Stimulated activated CD4-positive, alpha-beta T cell treated with anti-CD3 and anti-CD28 coated beads, Interleukin-2, amount 100 ng/mL, for 48 hours (primary cell): ENCODE measurements at regions not wholly inside any gene's neighbourhood (a gene's known extent, or its start where the extent isn't known, plus 50 kb on each side); places are given as distances from the start of the nearest gene placed in this dataset.

Experiments used
- DNase-seq, 2 donors: peaks; one replicate each; pipeline ENCODE4 v3.0.0-alpha.2; 2020

- no peak for DNase-seq
Observed at GRCh38 chr20:60132162-60132826, 174.1 kb downstream of the CDH26 start.

DNA sequence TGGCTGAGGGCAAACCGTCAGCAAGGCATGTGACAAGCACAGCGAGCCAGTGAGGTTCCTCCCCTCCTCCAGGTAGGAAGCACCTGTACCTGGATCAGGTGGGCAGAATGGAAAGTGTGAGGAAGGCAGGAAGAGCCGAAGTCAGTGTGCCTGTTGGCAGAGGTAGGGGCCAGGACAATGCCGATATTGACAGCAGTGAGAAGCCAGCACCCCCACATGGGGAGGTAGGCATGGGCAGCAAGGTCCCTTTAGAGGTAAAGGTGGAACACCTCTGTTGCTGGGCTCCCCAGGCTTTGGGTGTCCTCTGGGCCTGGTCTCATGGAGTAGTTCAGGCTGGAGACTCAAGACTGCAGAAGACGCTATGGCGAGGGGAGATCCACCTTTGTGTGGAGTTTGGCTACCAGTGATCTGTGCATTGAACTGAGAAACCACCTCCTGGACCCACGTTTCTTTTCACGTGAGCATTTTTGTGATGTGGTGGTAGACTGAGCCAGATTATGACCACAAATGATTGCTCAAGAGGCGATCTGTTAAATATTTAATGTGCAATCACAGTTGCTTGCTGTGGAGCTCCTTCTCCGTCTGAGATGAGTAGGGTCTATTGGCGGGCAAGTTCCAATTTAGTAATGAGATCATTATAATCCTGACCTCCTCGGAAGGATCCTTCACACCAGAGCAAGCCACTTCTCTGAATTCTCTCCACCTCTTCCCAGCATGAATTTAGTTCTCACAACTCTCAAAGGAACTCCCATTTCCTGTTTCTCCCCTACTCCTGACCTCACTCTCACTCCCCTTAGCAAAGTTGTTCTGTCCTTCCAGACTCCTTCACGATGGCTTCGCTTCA, 174.8 kb downstream of the CDH26 start:
- no peak for DNase-seq

DNA sequence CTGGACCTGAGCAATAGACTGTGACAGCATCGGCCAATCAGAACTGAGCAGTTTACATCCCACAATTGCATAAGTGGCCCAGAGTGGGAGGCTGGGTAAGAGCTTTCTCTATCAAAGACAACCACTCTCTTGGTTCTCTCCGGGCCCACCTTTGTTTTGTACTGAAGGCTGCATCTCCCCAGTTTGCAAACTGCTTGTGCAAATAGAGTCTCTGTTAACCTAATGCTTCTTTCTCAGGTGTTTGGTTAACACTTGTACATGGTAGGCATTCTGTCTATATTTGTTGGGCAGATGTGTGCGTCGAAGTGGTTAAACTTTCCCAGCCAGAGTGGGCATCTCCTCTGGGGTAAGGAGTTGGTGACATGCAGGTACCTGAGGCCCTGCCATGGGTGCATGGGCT, 177.1 kb downstream of the CDH26 start:
- DNase-seq, result no peak

DNA sequence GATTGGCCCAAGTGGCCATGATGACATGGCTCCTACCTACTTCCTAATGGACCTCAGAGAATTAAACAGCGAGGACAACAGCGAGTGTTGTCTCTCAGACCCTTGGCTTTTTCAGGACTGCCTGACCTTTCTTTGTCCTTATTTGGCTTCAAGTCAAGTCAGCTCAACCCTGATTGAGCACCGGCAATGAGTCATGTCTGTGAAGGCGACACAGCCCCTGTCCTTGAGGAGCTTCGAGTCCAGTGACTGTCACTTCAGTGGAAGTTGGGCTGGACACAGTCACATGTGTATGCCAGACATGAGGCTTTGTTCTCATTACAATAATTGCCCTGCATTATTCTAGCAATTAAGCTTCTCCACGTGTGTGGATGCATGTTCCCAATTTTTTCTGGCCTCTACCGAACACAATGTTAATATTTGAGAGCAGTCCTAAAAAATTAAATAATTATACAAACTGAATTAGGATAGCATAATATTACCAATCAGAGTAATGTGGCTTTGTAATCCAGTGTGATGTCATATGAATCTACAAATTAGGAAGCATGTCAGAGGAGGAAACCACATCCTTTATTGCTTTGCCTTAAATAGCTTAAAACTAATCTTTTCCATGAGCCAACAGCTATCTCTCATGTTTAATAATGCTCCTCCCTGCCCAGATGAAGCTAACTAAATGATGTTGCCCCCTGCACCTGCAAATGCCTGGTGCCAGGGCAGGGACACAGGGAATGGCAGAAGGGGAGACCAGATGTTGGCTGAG, 178.6 kb downstream of the CDH26 start:
- no peak for DNase-seq

DNA sequence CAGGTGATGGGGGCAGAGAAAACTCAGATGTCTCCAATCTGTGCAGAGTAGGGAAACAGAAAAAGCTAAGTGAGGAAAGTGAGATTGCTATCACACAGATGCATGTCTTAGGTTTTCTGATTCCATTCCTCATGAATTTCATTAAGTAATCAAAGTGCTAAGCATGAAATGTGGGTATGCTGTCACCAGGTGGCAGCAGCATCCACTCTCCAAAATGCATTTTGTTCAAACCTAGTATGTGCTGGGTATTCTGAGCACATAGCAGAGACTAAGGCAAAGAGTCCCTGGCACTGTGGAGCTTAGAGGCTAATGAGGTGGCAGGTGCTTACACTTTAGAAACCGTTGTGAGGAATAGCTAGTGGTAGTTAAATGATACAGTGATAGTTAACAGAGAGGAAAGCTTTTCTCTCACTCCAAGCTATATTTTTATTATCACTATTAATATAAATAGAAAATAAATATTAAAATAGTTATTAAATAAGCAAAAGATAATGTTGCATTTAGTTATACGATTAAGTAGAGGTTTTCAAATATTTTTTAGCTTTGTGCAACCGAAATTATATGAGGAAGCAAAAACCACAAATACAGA, 179.5 kb downstream of the CDH26 start:
- DNase-seq, result peak; percentile 23 to 28

GRCh38 chr20:60138256-60139220, 180.3 kb downstream of the CDH26 start:
- DNase-seq, result peak; percentile 10 to 23

- DNase-seq, result no peak
Observed at GRCh38 chr20:60139663-60140446, 181.6 kb downstream of the CDH26 start.

- DNase-seq, result no peak
Observed at GRCh38 chr20:60142587-60142986, 184.4 kb downstream of the CDH26 start.

- no peak for DNase-seq
Observed at GRCh38 chr20:60143261-60143842, 185.1 kb downstream of the CDH26 start.

DNA sequence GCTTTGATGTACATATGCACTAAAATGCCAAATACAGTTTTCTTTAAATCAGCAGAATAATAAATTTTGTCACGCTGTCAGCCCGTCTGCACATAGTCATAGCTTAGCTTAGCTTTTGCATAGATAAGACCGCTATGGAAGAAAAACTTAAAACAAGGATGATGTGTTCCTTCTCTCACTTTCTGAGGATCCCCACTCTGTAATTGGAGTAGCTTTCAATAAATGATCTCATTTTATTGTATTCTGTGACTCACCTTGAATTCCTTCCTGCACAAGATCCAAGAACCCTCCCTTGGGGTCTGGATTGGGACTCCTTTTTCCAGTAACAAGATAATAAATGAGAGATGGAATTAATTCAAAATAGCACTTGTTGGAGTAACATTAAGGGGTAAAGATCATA, 186.2 kb downstream of the CDH26 start:
- no peak for DNase-seq

- no peak for DNase-seq
Observed at GRCh38 chr20:60144974-60145527, 186.8 kb downstream of the CDH26 start.

GRCh38 chr20:60147004-60147403, 188.8 kb downstream of the CDH26 start:
- no peak for DNase-seq

DNA sequence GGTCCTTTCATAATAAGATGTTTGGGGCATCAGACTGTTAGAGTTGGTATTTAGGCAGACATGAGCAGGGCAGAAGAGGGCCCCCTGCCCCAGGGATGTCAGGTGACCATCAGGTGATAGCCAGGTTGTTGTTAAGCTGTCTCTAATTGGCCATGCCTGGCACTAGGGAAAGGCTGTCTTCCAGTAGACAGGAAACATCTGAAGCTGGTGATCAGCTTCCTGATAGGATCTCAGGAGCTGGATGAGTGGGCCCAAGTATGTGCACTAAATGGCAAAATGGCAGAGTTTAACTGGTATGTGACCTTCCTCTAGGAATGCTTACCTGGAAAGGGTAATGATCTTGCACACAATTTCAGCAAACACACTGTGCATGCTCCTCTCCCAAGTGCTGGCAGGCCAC, 190.7 kb downstream of the CDH26 start:
- no peak for DNase-seq

- no peak for DNase-seq
Observed at GRCh38 chr20:60152792-60153191, 194.6 kb downstream of the CDH26 start.

GRCh38 chr20:60160451-60161145, 202.4 kb downstream of the CDH26 start:
- DNase-seq, result no peak

- no peak for DNase-seq
Observed at GRCh38 chr20:60167812-60168211, 209.6 kb downstream of the CDH26 start.

DNA sequence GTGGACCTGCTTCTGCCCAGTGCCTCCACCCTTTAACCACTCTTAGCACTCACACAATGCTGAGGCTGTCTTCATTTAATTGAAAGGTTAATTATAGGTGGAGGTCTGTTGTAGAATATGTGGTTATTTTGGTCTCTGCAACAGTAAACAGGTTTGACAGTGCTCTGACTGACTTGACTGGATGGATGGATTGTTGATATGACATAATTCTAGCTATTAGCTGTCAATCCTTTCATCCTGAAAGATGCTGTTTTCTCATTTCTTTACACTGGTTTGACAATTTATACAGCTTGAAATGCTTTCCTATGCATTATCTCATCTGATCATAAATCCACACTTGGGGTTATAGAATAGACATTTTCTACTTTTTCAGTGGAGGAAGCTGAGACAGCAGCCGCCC, 210.7 kb downstream of the CDH26 start:
- no peak for DNase-seq

DNA sequence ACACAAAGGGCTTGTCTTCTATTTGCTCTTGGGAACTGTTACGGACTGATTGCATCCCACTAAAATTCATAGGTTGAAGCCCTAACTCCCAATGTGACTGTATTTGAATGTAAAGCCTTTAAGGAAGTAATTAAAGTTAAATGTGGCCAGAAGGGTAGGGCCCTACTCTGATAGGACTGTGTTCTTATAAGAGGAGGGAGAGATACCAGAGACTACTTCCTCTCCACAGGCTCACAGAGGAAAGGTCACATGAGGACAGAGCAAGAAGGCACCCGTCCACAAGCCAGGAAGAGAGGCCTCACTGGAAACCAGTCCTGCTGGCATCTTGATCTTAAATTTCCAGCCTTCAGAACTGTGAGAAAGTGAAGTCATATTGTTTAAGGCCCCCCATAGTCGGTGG, 211.9 kb downstream of the CDH26 start:
- DNase-seq, result no peak

- no peak for DNase-seq
Observed at GRCh38 chr20:60171313-60171712, 213.1 kb downstream of the CDH26 start.

- no peak for DNase-seq
Observed at GRCh38 chr20:60171738-60172137, 213.5 kb downstream of the CDH26 start.
